ENCODE measurements at regions not wholly inside any gene's neighbourhood (a gene's known extent, or its start where the extent isn't known, plus 50 kb on each side); places are given as distances from the start of the nearest gene placed in this dataset.
"Not testable (repeated sequence)": the region's sequence is repeated elsewhere in the genome, so short reads cannot be mapped to it uniquely, and the experiment has no call there.

DNA sequence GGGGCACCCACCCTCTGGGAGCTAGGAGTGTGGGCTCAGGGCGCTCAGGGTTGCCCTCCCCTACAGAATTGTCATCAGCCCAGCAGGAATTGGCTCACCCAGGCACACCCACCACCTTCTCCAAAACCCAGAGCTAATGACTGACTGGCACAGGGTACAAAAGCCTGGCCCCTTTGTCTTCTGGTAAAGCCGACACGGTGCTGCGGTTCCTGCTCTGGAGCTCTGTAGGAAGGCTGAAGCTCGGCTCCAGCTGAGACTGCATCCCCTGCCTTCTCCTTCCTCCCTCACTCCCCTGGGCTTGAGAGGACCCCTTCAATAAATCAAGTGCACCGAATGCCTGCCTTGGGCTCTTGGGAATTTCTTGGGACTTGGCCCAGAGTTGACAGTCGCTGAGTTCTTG is 117.9 kb upstream of the EEPD1 start:
- DNase-seq (ENCODE audit: low read depth in 2 of 3, low spot score in 2 of 3), result no peak

DNA sequence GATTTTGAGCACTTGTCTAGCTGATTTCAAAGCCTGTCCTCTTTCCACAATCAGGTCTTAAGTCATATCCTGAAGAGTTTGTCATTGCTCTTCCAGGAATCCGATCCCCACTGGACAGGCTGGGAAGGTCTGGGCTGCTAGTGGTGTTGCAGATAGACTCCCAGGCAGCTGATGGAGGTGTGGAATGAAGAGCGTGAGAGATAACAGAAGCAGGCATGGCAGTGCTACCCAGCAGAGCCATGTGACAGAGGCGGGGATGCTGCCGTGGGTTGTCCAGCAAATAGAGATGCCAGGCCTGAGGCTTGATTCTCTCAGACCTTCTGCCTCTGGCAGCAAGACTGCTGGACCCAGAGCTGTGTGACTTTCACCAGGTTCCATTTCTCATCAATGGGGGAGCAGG is 116.5 kb upstream of the EEPD1 start:
- DNase-seq (ENCODE audit: low read depth in 2 of 3, low spot score in 2 of 3), result no peak

DNA sequence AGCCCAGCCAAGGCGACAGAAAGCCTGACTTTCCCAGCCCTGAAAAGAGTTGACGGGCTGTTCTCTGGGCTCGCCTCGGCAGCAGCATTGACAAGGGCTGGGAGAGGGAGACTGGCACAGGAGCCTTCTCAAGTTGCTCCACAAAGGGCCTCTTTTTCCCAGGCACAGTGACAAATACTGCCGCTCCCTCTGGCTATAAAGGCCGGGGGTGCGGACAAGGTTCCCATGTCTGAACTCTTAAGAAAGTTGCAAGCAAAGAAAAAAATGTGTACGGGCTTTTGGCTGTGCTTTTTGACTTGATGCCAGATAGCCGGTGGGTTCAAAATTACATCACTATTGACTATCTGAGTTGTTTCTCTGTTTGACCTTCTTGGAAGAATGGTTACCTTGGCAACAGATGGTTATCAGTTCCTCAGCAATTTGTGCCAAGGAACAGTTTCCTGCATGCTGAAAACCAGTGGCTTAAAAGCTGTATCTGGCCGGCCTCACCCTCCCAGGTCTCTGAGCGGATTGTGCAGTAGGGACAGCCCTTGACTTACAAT is 115.9 kb upstream of the EEPD1 start:
- no peak for DNase-seq (ENCODE audit: low read depth in 2 of 3, low spot score in 2 of 3)

GRCh38 chr7:36038063-36038721 is 114.9 kb upstream of the EEPD1 start:
- no peak for DNase-seq (ENCODE audit: low read depth in 2 of 3, low spot score in 2 of 3)

GRCh38 chr7:36039243-36039642 is 113.8 kb upstream of the EEPD1 start:
- DNase-seq (ENCODE audit: low read depth in 2 of 3, low spot score in 2 of 3), result no peak

DNA sequence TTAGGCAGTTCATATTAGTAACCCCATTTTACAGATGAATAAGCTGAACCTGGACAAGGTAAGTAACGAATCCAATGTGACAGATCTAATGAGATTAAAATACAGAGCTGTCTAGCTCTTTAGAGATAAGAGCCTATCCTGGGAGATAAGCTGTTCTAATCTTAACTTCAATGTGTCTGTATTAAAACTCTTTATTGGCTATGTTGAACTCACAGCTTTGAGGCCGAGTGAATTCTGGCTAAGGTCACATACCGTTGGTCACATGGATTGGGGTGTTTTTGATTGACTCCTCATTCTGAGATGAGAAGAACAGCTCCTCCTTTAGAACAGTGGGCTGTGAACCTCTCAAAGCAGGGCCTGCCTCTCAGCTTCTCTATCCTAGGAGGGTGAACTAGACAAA is 113.4 kb upstream of the EEPD1 start:
- DNase-seq (ENCODE audit: low read depth in 2 of 3, low spot score in 2 of 3), result no peak

GRCh38 chr7:36040679-36041078 is 112.4 kb upstream of the EEPD1 start:
- DNase-seq (ENCODE audit: low read depth in 2 of 3, low spot score in 2 of 3), result no peak

- no peak for DNase-seq (ENCODE audit: low read depth in 2 of 3, low spot score in 2 of 3)
These were observed 108.8 kb upstream of the EEPD1 start for GRCh38 chr7:36044101-36044892.

DNA sequence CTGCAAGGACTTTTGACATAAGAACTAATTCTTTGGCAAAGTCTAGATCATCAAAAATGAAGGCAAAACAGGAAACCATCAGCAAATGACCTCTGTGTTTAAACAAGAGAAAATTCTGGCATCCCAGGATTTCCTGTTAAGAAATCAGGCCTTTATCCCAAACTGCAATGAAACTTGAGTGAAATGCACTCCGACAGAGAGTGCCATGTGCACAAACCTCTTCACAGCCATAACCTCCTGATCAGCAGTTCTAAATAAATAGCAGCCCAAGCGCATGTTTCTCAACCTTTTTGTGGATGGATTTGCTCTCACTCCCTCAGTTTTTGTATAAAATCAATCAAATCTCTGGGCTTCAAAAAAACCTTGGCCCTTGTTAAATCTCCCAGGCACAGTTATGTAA is 107.7 kb upstream of the EEPD1 start:
- DNase-seq (ENCODE audit: low read depth in 2 of 3, low spot score in 2 of 3), result no peak

DNA sequence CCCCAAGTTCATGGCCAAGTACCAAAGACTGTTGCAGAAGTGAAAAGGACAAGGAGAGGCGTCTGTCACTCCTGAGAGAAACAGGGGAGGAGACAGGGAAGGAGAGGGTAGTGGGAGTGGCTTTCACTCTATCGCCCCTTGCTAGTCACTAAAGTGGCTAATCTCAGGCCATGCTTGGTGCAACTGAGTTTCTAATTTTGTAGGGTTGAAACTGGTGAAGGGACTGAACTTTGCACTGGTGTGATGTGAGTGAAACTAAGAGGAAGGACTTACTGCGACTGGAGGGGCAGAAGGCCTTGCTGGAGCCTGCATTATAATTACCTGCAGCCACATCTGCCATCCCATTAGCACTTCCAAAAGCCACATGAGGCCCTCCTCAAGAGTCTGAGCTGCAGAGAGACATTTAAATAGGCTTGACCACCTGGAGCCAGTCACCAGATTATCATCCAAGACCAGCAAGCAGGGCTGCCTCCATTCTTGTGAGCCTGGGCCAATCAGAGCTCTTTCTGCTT is 107.2 kb upstream of the EEPD1 start:
- no peak for DNase-seq (ENCODE audit: low read depth in 2 of 3, low spot score in 2 of 3)

- no peak for DNase-seq (ENCODE audit: low read depth in 2 of 3, low spot score in 2 of 3)
These were observed 105.9 kb upstream of the EEPD1 start for GRCh38 chr7:36047091-36047658.

DNA sequence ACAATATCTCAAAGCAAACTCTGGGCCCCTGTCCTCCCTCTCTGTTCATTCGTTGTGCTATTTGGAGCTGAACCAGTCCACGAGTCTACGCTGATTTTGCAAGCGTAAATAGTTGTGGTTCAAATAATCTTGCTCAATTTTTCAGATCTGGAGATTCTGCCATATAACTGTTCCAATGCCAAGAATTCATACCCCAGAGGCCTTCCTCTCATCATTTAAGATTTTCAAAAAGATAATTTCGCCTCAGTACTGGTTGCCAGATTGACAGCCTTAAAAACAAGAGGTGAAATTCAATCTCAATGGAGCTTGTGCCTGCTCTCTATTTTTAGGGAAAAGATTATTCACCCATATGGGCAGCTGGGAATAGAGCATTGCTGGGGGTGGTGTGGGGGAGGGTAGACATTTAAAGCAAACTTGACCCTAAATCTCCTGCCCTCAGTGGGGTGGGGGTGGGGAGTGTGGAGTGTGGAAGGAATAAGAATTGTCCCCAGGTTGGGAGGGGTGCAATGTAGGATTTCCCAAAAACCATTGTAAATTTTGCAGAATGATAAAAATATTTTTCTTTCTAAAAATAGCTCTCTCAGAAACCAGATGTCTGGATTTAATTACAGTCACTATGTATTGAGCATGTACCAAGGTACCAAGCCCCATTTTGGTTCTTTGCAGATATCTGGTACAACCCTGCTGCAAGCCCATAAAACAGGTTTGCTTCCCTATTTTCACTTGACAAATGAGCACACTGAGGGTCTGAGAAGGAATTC is 104.7 kb upstream of the EEPD1 start:
- DNase-seq (ENCODE audit: low read depth in 2 of 3, low spot score in 2 of 3), result no peak

DNA sequence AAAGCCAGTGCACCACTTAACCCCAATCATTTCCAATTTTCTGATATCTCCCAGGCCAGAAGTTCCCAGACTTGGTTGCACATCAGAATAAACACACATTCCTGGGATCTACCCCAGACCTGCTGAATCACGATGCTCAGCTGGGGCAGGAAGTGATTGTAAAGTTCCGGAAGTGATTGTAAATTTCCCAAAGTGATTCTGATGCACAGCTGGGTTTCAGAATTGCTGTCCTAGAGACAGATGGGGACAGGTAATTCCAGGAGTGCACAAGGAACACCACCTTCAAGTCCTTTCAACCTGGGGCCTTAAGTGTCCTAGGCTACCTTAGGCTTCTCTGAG is 104.2 kb upstream of the EEPD1 start:
- DNase-seq (ENCODE audit: low read depth in 2 of 3, low spot score in 2 of 3), result no peak

GRCh38 chr7:36051501-36051900 is 101.6 kb upstream of the EEPD1 start:
- no peak for DNase-seq (ENCODE audit: low read depth in 2 of 3, low spot score in 2 of 3)

GRCh38 chr7:36053589-36053988 is 99.5 kb upstream of the EEPD1 start:
- DNase-seq (ENCODE audit: low read depth in 2 of 3, low spot score in 2 of 3), result no peak

DNA sequence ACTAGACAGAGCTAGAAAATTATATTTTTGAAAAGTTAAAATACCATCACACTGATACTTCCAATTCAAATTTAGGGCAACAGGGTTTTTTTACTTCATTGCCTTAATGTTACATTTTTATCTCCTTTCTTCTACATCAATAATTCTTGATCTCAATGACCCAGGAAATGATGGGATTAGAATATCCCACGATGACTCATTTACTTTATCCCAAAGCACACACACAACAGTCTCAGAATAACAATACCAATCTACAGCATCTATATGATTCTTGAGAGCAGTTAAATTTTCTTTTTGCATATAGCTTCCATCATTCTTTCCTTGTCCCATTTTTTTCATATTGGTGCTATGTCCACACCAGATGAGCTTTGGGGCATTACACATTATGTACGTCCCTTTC is 98.4 kb upstream of the EEPD1 start:
- DNase-seq (ENCODE audit: low read depth in 2 of 3, low spot score in 2 of 3), result no peak

- DNase-seq (ENCODE audit: low read depth in 2 of 3, low spot score in 2 of 3), result no peak
These were observed 97.8 kb upstream of the EEPD1 start for GRCh38 chr7:36055207-36055606.

DNA sequence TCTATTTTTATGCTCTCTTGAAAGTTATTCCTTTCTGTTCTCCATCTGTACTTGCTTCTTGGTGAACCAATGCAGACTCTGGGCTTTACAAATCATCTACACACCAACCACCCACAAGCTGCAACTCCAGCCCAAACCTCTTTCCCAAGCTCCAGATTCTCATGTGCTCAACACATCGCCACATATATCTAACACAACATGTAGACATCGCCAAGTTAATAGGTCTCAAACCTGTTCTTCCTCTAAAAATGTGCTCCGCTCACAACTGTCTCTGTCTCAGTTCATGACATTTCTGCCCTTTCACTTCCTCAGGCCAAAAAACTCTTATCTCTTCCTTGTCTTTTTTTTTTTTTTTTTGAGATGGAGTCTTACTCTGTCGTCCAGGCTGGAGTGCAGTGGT is 95.7 kb upstream of the EEPD1 start:
- no peak for DNase-seq (ENCODE audit: low read depth in 2 of 3, low spot score in 2 of 3)

DNA sequence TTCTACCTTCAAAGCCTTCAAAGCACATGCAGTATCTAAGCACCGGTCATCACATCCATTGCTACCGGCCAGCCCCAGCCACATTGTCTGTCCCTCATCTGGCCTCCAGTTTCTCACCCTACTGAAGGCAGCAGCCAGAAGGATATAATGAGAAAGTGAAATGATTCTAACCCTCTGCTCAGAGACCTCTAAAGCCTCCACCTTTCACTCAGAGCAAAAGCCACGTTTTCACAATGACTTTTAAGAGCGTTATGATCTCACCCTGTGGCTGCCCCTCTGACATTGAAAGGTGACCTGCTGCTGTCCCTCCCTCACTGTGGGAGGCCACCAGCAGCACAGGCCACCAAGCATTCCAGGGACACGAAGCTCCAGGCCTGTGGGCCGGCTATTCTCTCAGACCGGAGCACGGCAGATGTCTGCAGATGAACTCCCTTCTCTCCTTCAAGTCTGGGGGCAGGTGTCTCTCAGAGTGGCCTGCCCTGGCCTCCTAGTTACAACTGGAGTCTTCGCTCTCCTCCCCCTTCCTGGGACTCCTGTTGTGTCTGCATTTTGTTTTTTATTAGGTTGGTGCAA is 94.9 kb upstream of the EEPD1 start:
- no peak for DNase-seq (ENCODE audit: low read depth in 2 of 3, low spot score in 2 of 3)

GRCh38 chr7:36060388-36060787 is 92.7 kb upstream of the EEPD1 start:
- not testable (repeated sequence) for DNase-seq (ENCODE audit: low read depth in 2 of 3, low spot score in 2 of 3)

DNA sequence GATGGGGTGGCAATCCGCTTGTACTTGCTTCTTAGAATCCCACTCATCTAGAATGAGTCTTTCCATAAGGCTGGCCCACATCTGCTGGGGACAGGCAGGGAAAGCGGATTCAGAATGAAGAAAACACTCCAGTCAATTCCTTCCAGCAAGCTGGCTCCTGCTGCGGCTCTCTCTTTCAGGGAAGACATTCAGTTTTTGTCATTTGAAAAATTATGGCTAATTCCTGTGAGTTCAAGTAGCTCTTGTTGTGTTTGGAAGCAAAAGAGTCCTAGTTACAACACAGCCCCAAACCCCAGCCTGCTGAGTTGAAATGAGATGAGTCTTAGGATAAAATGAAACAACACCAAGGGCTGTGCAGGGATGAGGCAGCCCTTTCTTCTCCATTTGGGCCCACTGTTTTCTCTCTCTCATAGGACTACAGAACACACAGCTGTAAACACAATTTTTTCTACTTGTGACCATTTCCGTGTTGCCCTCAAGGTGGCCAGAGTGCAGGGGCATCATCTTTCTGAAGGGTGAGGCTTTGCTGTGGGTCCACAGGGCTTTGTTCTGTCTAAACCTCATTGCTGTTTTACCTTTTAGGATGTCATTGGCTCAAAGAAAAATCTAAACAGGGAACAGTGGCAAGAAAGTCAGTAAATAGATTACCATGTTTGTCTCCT is 90.8 kb upstream of the EEPD1 start:
- no peak for DNase-seq (ENCODE audit: low read depth in 2 of 3, low spot score in 2 of 3)

Measured in activated CD8-positive, alpha-beta memory T cell treated with anti-CD3 and anti-CD28 coated beads for 48 hours (primary cell).